HUES64 (cell line): ENCODE measurements at regions not wholly inside any gene's neighbourhood (a gene's known extent, or its start where the extent isn't known, plus 50 kb on each side); places are given as distances from the start of the nearest gene placed in this dataset.

ENCODE experiments used
- H3K27ac ChIP-seq: 2 replicates; pipeline ENCODE4 v1.7.0; 2013; ENCODE audit warnings: low read depth, low read length, inconsistent platforms
- H3K27me3 ChIP-seq: 2 replicates; pipeline ENCODE4 v1.6.1; 2013; ENCODE audit warnings: mild to moderate bottlenecking, low read length; ENCODE audit not compliant: insufficient read depth
- H3K36me3 ChIP-seq: 2 replicates; pipeline ENCODE4 v1.6.1; 2013; ENCODE audit warnings: mild to moderate bottlenecking, low read length; ENCODE audit not compliant: insufficient read depth
- H3K4me1 ChIP-seq: 2 replicates; pipeline ENCODE4 v1.6.1; 2013; ENCODE audit warnings: mild to moderate bottlenecking, low read length, moderate library complexity; ENCODE audit not compliant: insufficient read depth
- H3K4me3 ChIP-seq: 2 replicates; pipeline ENCODE4 v1.5.1; 2013; ENCODE audit warnings: mild to moderate bottlenecking, low read length, moderate library complexity
- H3K9ac ChIP-seq: 2 replicates; pipeline ENCODE4 v1.6.1; 2013; ENCODE audit warnings: mild to moderate bottlenecking, low read depth, low read length
- H3K9me3 ChIP-seq: 2 replicates; pipeline ENCODE4 v1.6.1; 2013; ENCODE audit warnings: low read depth, low read length; ENCODE audit not compliant: insufficient read depth
- whole genome bisulfite sequencing: fragments of 150-250, 120-280 bp; methylation state at CpG from one replicate; pipeline ENCODE4 v1.1.7; 2013; ENCODE audit warnings: missing lambda C conversion rate; 5-methylcytosine and 5-hydroxymethylcytosine counted together

DNA sequence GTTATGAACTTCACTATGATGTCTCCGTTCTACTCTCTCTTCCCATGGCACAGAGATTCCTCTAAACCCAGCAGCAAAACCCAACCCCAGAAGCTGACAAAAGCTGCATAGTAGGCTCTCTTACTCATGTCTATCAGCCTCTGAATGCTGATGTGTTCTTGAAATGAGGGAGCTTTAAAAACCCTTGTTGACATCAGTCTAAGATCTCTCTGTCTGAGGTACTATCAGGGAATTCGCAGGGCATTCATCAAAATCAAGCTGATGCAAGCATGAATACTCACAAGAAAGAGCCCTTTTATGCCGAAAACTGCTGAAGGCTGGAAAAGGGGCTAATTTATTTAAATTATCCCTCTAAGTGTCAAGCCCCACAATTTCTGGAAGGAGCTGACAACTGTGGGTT lies 710.6 kb upstream of the FANCL start:
- Histone ChIP-seq H3K27me3 (no peaks in the 10 kb centered on the region), H3K27ac (no peak overlapping the region), H3K9me3 (no peaks in the 10 kb centered on the region), H3K9ac (no peak overlapping the region), H3K36me3 (no peaks in the 10 kb centered on the region), H3K4me3 (no peak overlapping the region), H3K4me1 (peaks cover 24% of the 10 kb centered on the region)
- WGBS, result 89% methylated on average over 2 of the region's 3 CpGs

DNA sequence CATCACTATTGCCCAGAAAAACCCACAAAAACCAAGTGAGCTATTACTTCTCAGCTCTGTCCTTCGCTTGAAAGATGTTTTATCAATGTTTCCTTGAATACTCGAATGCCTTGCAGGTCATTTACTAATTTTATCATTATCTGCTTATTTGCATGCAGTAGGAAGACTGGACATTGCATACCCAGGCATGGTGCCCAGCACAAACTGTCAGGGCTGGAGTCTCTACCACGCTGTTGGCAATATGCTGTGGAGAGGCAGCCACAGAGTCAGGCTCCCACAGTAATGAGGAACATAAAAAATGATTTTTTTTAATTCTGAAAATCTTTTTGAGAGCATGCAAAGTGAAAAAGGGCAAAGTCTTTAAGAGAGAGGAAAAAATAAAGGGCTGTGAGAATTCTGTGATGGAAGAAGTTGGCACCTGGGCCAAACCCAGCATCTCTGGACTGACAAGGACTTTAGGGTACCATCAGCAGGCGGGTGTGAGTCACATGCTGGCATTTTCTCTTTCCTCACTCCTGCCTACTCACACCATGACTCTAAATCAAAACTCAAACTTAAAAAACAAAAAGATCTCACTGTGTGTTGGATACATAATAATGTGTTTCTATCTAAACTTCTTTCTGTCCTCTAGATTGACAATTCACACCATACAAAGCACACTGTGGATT lies 709.8 kb upstream of the FANCL start:
- Histone ChIP-seq H3K9ac (no peak overlapping the region), H3K4me1 (peaks cover 24% of the 10 kb centered on the region), H3K4me3 (no peak overlapping the region), H3K27me3 (no peaks in the 10 kb centered on the region), H3K27ac (no peak overlapping the region), H3K9me3 (no peaks in the 10 kb centered on the region), H3K36me3 (no peaks in the 10 kb centered on the region)
- WGBS, result 97% methylated on average over 4 of the region's 4 CpGs

DNA sequence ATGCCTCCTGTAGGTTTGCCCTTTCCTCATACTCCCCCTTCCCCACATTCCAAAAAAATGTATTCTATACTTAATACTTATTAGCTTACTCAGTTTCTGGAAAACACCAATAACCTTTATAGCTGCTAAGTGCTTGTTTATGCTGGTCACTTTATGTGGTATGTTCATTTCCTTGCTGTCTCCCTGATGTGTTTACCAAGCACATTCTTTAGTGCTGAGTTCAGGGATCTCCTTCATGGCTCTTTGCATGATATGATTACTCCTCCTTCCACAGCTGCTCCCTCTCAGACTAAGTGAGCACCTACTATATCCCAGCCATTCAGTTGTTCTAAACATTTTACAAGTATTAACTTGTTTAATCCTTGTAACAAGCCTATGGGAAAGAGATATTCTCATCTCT lies 698.3 kb upstream of the FANCL start:
- H3K9me3 ChIP-seq, result peaks cover 12% of the 10 kb centered on the region
- H3K4me3 ChIP-seq, result no peak overlapping the region
- no peaks in the 10 kb centered on the region for H3K36me3 ChIP-seq
- no peaks in the 10 kb centered on the region for H3K27me3 ChIP-seq
- no peak overlapping the region for H3K27ac ChIP-seq
- no peaks in the 10 kb centered on the region for H3K4me1 ChIP-seq
- H3K9ac ChIP-seq, result no peak overlapping the region

DNA sequence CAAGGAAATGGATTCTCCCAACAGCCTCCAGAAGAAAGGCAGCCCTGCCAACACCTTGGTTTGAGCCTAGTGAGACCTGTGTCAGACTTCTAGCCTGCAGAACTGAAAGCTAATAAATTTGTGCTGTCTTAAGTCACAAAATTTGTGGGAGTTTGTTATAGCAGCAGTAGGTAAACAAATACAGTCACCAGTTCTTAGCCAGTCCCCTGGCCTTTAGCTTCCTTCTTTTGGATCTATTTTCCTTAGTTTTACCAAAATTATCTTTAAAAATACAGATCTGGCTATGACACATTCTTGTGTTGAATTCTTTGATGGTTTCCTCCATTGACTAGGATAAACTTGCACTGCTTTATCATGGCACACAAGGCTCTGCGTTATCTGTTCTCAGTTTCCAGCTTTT lies 697.9 kb upstream of the FANCL start:
- WGBS, result 92% methylated on average over 1 of the region's 1 CpG
- Histone ChIP-seq H3K9me3 (peaks cover 12% of the 10 kb centered on the region), H3K9ac (no peak overlapping the region)

DNA sequence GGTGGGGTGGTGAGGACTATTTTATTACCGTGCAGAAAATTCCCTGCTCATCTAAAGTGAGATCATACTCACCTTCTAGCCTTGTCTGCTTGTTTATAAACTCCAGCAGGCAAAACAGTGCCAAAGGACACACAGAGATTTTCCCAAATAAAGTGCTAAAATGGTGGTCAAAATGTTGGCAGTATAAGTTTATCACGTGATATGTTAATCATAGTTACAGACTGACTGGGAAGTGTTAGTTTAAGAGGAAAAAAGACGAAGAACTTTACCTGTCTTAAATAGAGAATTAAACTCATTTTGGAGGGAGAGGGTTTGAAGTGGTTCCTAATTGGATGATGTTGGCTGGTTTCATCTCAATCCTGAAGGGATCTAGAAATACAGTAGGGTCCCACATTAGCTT lies 691.7 kb upstream of the FANCL start:
- Histone ChIP-seq H3K9ac (no peak overlapping the region), H3K4me3 (no peak overlapping the region), H3K36me3 (no peaks in the 10 kb centered on the region), H3K9me3 (no peaks in the 10 kb centered on the region), H3K27ac (no peak overlapping the region), H3K27me3 (no peaks in the 10 kb centered on the region), H3K4me1 (peaks cover 20% of the 10 kb centered on the region)
- 89% methylated on average over 3 of the region's 3 CpGs for WGBS

More for the DNA sequence above, 697.9 kb upstream of the FANCL start:
- Histone ChIP-seq H3K27ac (no peak overlapping the region), H3K4me3 (no peak overlapping the region), H3K36me3 (no peaks in the 10 kb centered on the region), H3K27me3 (no peaks in the 10 kb centered on the region), H3K4me1 (no peaks in the 10 kb centered on the region)

DNA sequence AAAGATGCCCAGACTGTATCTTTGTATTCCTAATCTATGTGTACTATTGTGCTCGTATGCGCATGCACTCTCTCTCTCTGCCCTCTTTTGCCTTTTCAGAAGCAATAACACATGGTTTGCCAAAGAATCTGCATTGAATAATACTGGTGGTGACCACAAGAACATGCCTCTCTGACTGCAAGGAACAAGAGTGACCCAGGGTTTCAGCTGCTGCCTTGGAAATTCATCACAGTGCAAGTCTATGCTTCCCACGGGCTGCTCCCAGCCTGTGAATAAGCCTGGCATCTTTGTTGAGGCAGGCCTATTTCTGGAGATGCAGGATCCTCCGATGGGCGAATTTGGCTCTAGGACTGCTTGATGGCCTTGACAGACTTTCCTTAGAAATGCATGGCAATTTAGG lies 689.4 kb upstream of the FANCL start:
- H3K36me3 ChIP-seq, result no peaks in the 10 kb centered on the region
- H3K4me3 ChIP-seq, result no peak overlapping the region
- no peak overlapping the region for H3K27ac ChIP-seq
- H3K9me3 ChIP-seq, result no peaks in the 10 kb centered on the region
- H3K27me3 ChIP-seq, result no peaks in the 10 kb centered on the region
- WGBS, result 90% methylated on average over 5 of the region's 5 CpGs
- H3K4me1 ChIP-seq, result peaks cover 20% of the 10 kb centered on the region
- no peak overlapping the region for H3K9ac ChIP-seq

DNA sequence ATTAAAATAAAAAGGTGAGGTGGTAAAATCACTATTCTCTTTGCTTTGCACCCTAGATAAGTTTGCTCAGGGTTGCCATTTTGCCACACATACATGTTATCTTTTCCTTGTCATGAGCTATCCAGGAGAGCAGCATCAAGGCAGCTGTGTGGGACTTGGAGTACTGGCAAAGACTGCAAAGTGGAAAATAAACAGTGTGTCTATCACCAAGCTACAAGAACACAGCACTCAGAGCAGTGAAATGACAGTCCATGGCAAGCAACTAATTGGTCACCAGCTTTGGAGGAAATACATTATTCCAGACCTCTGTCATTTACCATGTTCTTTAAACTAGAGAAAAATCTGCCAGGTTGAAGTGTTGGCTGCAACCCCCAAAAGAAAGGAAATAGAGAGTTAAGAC lies 687.8 kb upstream of the FANCL start:
- Histone ChIP-seq H3K9me3 (no peaks in the 10 kb centered on the region), H3K4me1 (peaks cover 20% of the 10 kb centered on the region), H3K9ac (no peak overlapping the region), H3K4me3 (no peak overlapping the region), H3K36me3 (no peaks in the 10 kb centered on the region), H3K27me3 (no peaks in the 10 kb centered on the region), H3K27ac (no peak overlapping the region)

DNA sequence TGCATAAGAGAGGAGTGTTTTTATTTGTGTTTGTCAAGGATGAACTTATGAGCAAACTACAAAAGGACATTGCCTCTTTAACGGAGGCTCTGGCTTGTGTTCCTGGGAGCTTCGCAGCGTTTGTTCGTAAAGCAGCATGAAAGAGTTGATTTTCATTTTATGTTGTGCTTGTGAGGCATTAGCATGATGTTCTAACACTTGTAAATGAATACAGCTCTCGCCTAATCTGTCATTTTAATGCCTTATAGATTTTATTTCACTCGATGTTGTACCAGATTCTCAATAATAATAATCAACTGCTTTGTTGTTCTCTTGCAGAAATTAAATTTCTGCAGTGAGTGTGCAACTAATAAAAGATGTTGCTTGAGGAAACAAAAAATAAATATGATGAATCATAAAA lies 687.3 kb upstream of the FANCL start:
- no peak overlapping the region for H3K4me3 ChIP-seq
- H3K36me3 ChIP-seq, result no peaks in the 10 kb centered on the region
- WGBS, result 82% methylated on average over 6 of the region's 6 CpGs
- H3K27me3 ChIP-seq, result no peaks in the 10 kb centered on the region
- H3K9ac ChIP-seq, result no peak overlapping the region
- H3K27ac ChIP-seq, result no peak overlapping the region
- peaks cover 20% of the 10 kb centered on the region for H3K4me1 ChIP-seq
- H3K9me3 ChIP-seq, result no peaks in the 10 kb centered on the region

DNA sequence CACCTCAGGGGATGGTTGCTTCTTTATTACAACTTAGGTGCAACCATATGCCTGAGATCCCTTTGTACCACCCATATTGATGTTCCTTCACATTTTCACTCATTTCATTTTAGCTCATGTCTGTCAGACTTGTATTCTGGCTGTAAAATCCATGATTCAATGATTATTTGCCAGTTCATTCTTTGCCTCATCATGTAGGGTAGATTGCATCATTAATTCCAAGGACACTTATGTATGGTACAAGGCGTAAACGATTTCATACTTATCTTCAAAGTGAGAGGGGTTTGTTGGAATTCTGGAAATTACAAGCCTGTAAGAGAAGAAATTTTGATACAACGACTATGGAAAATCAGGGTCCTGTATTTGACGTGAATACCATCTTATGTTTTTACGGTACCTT lies 685.0 kb upstream of the FANCL start:
- H3K9ac ChIP-seq, result no peak overlapping the region

DNA sequence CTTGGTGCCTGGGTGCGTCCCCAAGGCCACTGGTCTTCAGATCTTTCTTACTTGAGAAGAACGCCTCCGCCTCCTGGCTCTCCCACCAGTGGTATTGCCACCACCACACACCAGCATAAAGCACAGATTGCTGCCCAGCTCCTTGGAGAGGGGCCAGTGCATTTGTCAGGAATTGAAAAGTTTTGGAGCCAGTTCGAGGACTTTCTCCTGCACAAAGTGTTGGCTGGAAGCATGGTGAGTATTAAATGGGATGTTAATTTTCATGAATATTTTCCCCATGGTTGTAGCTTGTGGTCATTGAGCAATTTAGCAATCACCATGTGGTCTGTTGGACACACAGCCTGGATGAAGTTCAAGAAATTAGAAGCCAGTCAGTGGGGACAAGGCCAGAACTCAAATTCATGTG lies 684.6 kb upstream of the FANCL start:
- Histone ChIP-seq H3K27me3 (no peaks in the 10 kb centered on the region), H3K4me1 (peaks cover 12% of the 10 kb centered on the region), H3K36me3 (no peaks in the 10 kb centered on the region), H3K4me3 (no peak overlapping the region), H3K9ac (no peak overlapping the region), H3K27ac (no peak overlapping the region), H3K9me3 (no peaks in the 10 kb centered on the region)
- WGBS, result 96% methylated on average over 4 of the region's 4 CpGs

More for the DNA sequence above, 685.0 kb upstream of the FANCL start:
- Histone ChIP-seq H3K4me3 (no peak overlapping the region), H3K36me3 (no peaks in the 10 kb centered on the region), H3K9me3 (no peaks in the 10 kb centered on the region), H3K27me3 (no peaks in the 10 kb centered on the region), H3K4me1 (peaks cover 15% of the 10 kb centered on the region), H3K27ac (no peak overlapping the region)
- WGBS, result 96% methylated on average over 5 of the region's 5 CpGs

DNA sequence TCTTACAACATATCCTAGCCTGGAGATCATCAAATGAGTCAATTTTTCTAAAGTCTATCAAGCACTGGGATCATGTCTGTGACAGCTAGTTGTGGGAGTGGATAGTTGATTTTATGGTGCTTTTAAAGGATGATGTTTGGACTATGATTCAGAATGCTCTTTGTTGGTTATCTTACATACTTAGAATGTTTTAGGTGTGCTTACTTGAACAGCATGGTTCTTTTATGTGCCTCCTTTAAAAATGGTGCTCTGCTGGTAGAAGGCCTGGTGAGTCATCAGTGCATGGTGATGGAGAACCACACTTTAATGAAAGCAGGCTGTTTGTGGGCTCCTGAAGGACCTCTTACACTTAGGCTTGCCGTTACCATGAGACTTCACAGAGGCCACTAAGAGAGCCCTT lies 682.7 kb upstream of the FANCL start:
- WGBS, result no CpG with 5 or more reads among the region's 1 CpG
- H3K27ac ChIP-seq, result no peak overlapping the region
- no peaks in the 10 kb centered on the region for H3K36me3 ChIP-seq
- peaks cover 12% of the 10 kb centered on the region for H3K4me1 ChIP-seq
- H3K4me3 ChIP-seq, result no peak overlapping the region
- H3K9ac ChIP-seq, result no peak overlapping the region
- no peaks in the 10 kb centered on the region for H3K27me3 ChIP-seq
- H3K9me3 ChIP-seq, result no peaks in the 10 kb centered on the region

DNA sequence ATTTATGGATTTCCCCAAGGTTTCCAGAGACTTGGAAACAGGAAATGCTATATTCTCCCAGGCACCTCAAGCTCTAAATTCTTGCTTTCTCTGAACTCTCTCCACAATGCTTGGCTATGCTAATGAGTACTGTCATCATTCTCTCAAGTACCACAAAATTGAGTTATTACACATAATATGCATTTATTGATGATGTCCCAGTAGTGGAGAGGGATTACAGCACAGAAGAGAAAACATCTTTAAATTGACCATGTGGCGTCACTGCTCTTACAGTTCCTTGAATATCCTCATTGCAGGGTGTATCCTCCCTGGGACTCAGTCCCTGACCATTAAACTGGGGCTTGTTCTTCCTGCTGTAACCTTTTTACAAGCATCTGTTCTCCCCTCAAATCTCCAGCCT lies 681.1 kb upstream of the FANCL start:
- Histone ChIP-seq H3K4me1 (peaks cover 8% of the 10 kb centered on the region; the same call in 1 of the 2 replicates), H3K36me3 (no peaks in the 10 kb centered on the region), H3K4me3 (no peak overlapping the region), H3K9ac (no peak overlapping the region), H3K27me3 (no peaks in the 10 kb centered on the region), H3K27ac (no peak overlapping the region), H3K9me3 (no peaks in the 10 kb centered on the region)
- WGBS, result 87% methylated on average over 1 of the region's 1 CpG
